Mesenchymal stem cell (in vitro differentiated cells and primary cell): ENCODE measurements at regions not wholly inside any gene's neighbourhood (a gene's known extent, or its start where the extent isn't known, plus 50 kb on each side); places are given as distances from the start of the nearest gene placed in this dataset.

Experiments used
- DNase-seq: peaks from one replicate; pipeline ENCODE4 v3.0.0-alpha.2; 2013
- H2AFZ ChIP-seq: one replicate; pipeline ENCODE4 v1.6.1; 2013; ENCODE audit warnings: low read depth, mild to moderate bottlenecking, control low read depth, inconsistent platforms, low read length, moderate library complexity
- H2AK5ac ChIP-seq: 2 replicates; pipeline ENCODE4 v1.6.1; 2013; ENCODE audit warnings: low read length, moderate library complexity, mild to moderate bottlenecking, inconsistent platforms; ENCODE audit not compliant: severe bottlenecking
- H2BK120ac ChIP-seq: one replicate; pipeline ENCODE4 v1.6.1; 2013; ENCODE audit warnings: low read depth, mild to moderate bottlenecking, inconsistent platforms, low read length, moderate library complexity
- H2BK12ac ChIP-seq, 2 experiments: one replicate each; pipeline ENCODE4 v1.6.1; 2013; ENCODE audit warnings: inconsistent platforms in 2 of 2, low read length in 2 of 2, mild to moderate bottlenecking in 2 of 2, moderate library complexity in 2 of 2, control low read depth in 1 of 2
- H2BK15ac ChIP-seq: one replicate; pipeline ENCODE4 v1.6.1; 2013; ENCODE audit warnings: mild to moderate bottlenecking, low read depth, inconsistent platforms; ENCODE audit not compliant: poor library complexity, severe bottlenecking
- H2BK5ac ChIP-seq: 2 replicates; pipeline ENCODE4 v1.6.1; 2013; ENCODE audit warnings: low read depth, mild to moderate bottlenecking, low read length, control low read depth, inconsistent platforms; ENCODE audit not compliant: poor library complexity, severe bottlenecking
- H3K14ac ChIP-seq, 2 experiments: one replicate each; pipeline ENCODE4 v1.6.1; 2013; ENCODE audit warnings: inconsistent platforms in 2 of 2, low read length in 2 of 2, control low read depth in 1 of 2, mild to moderate bottlenecking in 1 of 2, moderate library complexity in 1 of 2
- H3K18ac ChIP-seq, 2 experiments: one replicate each; pipeline ENCODE4 v1.6.1; 2013; ENCODE audit warnings: inconsistent platforms in 2 of 2, low read length in 2 of 2, control low read depth in 1 of 2, low read depth in 1 of 2, mild to moderate bottlenecking in 1 of 2
- H3K23ac ChIP-seq, 2 experiments: one replicate each; pipeline ENCODE4 v1.6.1; 2013; ENCODE audit warnings: inconsistent platforms in 2 of 2, low read length in 2 of 2, mild to moderate bottlenecking in 2 of 2, moderate library complexity in 2 of 2, control low read depth in 1 of 2
- H3K27ac ChIP-seq: 2 replicates; pipeline ENCODE4 v1.5.1; 2013; ENCODE audit warnings: mild to moderate bottlenecking, moderate library complexity, low read length, control low read depth, inconsistent platforms; ENCODE audit not compliant: poor library complexity, severe bottlenecking
- H3K27me3 ChIP-seq, 2 experiments: 2 replicates each; pipeline versions ENCODE4 v1.6.1 to v1.7.0; 2013; ENCODE audit warnings: low read length in 2 of 2, mild to moderate bottlenecking in 2 of 2, moderate library complexity in 2 of 2, control low read depth in 1 of 2, inconsistent platforms in 1 of 2; ENCODE audit not compliant: control insufficient read depth in 1 of 2, insufficient read depth in 1 of 2
- H3K36me3 ChIP-seq, 2 experiments: 2 replicates each; pipeline versions ENCODE4 v1.6.1 to v1.7.0; 2013; ENCODE audit warnings: low read length in 2 of 2, control low read depth in 1 of 2, inconsistent platforms in 1 of 2, low read depth in 1 of 2, mild to moderate bottlenecking in 1 of 2; ENCODE audit not compliant: insufficient read depth in 2 of 2, control insufficient read depth in 1 of 2
- H3K4ac ChIP-seq, 2 experiments: one replicate each; pipeline ENCODE4 v1.6.1; 2013; ENCODE audit warnings: inconsistent platforms in 2 of 2, low read length in 2 of 2, mild to moderate bottlenecking in 2 of 2, moderate library complexity in 2 of 2, control low read depth in 1 of 2, low read depth in 1 of 2
- H3K4me1 ChIP-seq: 2 replicates; pipeline ENCODE4 v1.6.1; 2013; ENCODE audit warnings: low read depth, low read length, control low read depth; ENCODE audit not compliant: control insufficient read depth, insufficient read depth
- H3K4me2 ChIP-seq: 2 replicates; pipeline ENCODE4 v1.6.1; 2013; ENCODE audit warnings: low read length, mild to moderate bottlenecking, inconsistent platforms; ENCODE audit not compliant: poor library complexity, severe bottlenecking
- H3K4me3 ChIP-seq, 2 experiments: 2 replicates each; pipeline versions ENCODE4 v1.5.1 to v1.7.0; 2013; ENCODE audit warnings: low read length in 2 of 2, mild to moderate bottlenecking in 2 of 2, control low read depth in 1 of 2, low read depth in 1 of 2; ENCODE audit not compliant: insufficient read depth in 1 of 2
- H3K79me1 ChIP-seq: replicated peaks from 2 replicates; pipeline ENCODE4 v1.6.1; 2013; ENCODE audit warnings: mild to moderate bottlenecking, control low read depth, low read length, inconsistent platforms; ENCODE audit not compliant: poor library complexity, severe bottlenecking
- H3K9ac ChIP-seq: 2 replicates; pipeline ENCODE4 v1.7.0; 2013; ENCODE audit warnings: mild to moderate bottlenecking, low read length, moderate library complexity
- H3K9me3 ChIP-seq: 2 replicates; pipeline ENCODE4 v1.7.0; 2013; ENCODE audit warnings: mild to moderate bottlenecking, low read length; ENCODE audit not compliant: control insufficient read depth
- H4K8ac ChIP-seq: one replicate; pipeline ENCODE4 v1.6.1; 2013; ENCODE audit warnings: inconsistent platforms, mild to moderate bottlenecking, low read length, moderate library complexity
- H4K91ac ChIP-seq: one replicate; pipeline ENCODE4 v1.6.1; 2013; ENCODE audit warnings: mild to moderate bottlenecking, low read length, inconsistent platforms
- WGBS: methylation state at CpG from one replicate; pipeline ENCODE4 v1.1.7; 2013; ENCODE audit warnings: mixed read lengths; 5-methylcytosine and 5-hydroxymethylcytosine counted together

- H2BK12ac ChIP-seq: no peak overlapping the region
- no peak overlapping the region for H3K9ac ChIP-seq
- H2BK5ac ChIP-seq: no peak overlapping the region
- no peak overlapping the region for H3K4ac ChIP-seq
- H3K9me3 ChIP-seq: no peaks in the 10 kb centered on the region
- no peak overlapping the region for H3K18ac ChIP-seq
- H2AFZ ChIP-seq: no peak overlapping the region
- H3K23ac ChIP-seq: no peak overlapping the region
- no peaks in the 10 kb centered on the region for H3K27me3 ChIP-seq
- H3K79me1 ChIP-seq: no peaks in the 10 kb centered on the region
- H3K4me1 ChIP-seq: peaks cover 3% of the 10 kb centered on the region
- peak; percentile 87 for DNase-seq
- H2BK15ac ChIP-seq: no peak overlapping the region
- no peak overlapping the region for H2BK120ac ChIP-seq
- H3K36me3 ChIP-seq: no peaks in the 10 kb centered on the region
- no peak overlapping the region for H3K14ac ChIP-seq
- H3K4me2 ChIP-seq: no peak overlapping the region
- H4K91ac ChIP-seq: no peak overlapping the region
- no peak overlapping the region for H4K8ac ChIP-seq
- H3K27ac ChIP-seq: no peak overlapping the region
- H3K4me3 ChIP-seq: no peak overlapping the region
- no peak overlapping the region for H2AK5ac ChIP-seq
- 49% methylated on average over 5 of the region's 5 CpGs for WGBS
Measured at GRCh38 chr4:41432881-41433280, 105.1 kb upstream of the LIMCH1 start.

DNA sequence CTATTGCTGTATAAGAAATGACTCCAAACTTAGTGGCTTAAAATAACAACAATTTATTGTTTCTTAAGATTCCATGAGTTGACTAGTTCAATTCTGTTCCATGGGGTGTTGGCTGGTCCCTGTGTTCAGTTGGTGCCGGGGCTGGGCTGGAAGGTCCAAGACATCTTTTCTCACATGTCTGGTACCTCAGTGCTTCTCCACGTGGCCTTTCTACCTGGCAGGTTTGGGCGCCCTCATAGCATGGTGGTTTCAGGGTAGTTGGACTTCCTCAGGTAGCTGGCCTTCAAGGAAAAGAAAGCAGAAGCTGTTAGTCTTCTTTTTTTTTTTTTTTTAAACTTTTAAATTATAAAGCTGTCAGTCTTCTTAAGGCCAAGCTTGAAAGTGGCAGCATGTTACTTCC is 104.6 kb upstream of the LIMCH1 start:
- Histone ChIP-seq H3K4me1 (peaks cover 3% of the 10 kb centered on the region), H3K4me3 (no peak overlapping the region), H2AK5ac (no peak overlapping the region), H3K14ac (no peak overlapping the region), H3K9ac (no peak overlapping the region), H2BK120ac (no peak overlapping the region), H4K91ac (peak overlapping the region; percentile 71), H3K9me3 (no peaks in the 10 kb centered on the region), H4K8ac (no peak overlapping the region), H3K23ac (no peak overlapping the region), H2BK15ac (no peak overlapping the region), H2BK5ac (no peak overlapping the region), H3K4me2 (no peak overlapping the region), H3K27ac (no peak overlapping the region), H3K27me3 (no peaks in the 10 kb centered on the region), H3K36me3 (no peaks in the 10 kb centered on the region), H3K4ac (no peak overlapping the region), H2AFZ (no peak overlapping the region), H3K79me1 (no peaks in the 10 kb centered on the region), H2BK12ac (peak overlapping the region in 1 of 2 experiments; percentile 87), H3K18ac (peak overlapping the region in 1 of 2 experiments; percentile 34)
- WGBS: 83% methylated on average over 3 of the region's 3 CpGs
- no peak for DNase-seq

DNA sequence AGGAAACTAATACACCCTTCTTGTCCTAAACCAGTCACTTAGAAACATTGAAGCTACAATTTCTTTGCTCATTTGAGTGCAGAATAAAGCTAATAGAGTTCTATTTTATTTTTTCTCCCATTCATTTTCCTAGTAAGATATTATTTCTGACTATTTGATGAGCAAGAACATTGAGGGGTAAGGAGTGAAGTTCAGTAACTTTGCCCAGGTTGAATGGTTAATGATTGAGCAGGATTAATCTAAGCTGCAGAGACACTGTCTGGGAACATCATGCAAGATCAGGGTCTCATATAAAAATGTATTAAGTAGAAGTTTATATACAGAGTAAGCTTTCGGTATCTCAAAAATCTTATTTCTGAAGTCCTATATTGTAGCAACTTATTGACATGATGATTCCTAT is 102.4 kb upstream of the LIMCH1 start:
- H3K4me3 ChIP-seq: no peak overlapping the region

DNA sequence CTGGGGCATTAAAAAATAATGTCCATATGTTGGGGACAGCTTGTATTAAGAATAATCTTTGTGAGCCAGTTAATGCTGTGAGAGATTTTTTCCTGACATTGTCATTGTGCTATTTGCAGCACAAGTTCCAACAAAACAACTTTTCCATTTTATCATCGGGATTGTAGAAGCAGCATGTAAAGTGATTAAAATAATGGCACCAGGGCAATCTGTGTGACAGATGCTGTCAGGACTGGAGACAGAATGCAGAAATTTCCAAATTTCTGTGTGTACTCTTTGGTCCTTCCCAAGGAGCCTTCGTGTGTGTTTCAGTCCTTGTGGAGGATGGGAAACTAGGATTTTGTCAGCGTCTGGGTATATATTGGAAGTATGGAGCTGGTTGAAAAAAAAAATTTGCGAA is 101.5 kb upstream of the LIMCH1 start:
- H2BK12ac ChIP-seq: no peak overlapping the region
- H3K18ac ChIP-seq: no peak overlapping the region
- no peak overlapping the region for H2AFZ ChIP-seq
- no peaks in the 10 kb centered on the region for H3K79me1 ChIP-seq
- H3K14ac ChIP-seq: no peak overlapping the region
- H3K27ac ChIP-seq: no peak overlapping the region
- no peak overlapping the region for H2BK120ac ChIP-seq
- no peak for DNase-seq
- WGBS: 61% methylated on average over 4 of the region's 4 CpGs
- no peaks in the 10 kb centered on the region for H3K9me3 ChIP-seq
- H3K27me3 ChIP-seq: no peaks in the 10 kb centered on the region
- no peak overlapping the region for H2BK15ac ChIP-seq
- H4K91ac ChIP-seq: no peak overlapping the region
- no peak overlapping the region for H4K8ac ChIP-seq
- peaks cover 3% of the 10 kb centered on the region for H3K4me1 ChIP-seq
- no peak overlapping the region for H3K4me3 ChIP-seq
- H2BK5ac ChIP-seq: no peak overlapping the region
- H3K23ac ChIP-seq: no peak overlapping the region
- no peak overlapping the region for H2AK5ac ChIP-seq
- H3K9ac ChIP-seq: no peak overlapping the region
- no peaks in the 10 kb centered on the region for H3K36me3 ChIP-seq
- no peak overlapping the region for H3K4me2 ChIP-seq
- no peak overlapping the region for H3K4ac ChIP-seq

More for the DNA sequence above, 102.4 kb upstream of the LIMCH1 start:
- DNase-seq: no peak
- Histone ChIP-seq H3K23ac (no peak overlapping the region), H3K36me3 (no peaks in the 10 kb centered on the region), H3K4ac (no peak overlapping the region), H2BK5ac (no peak overlapping the region), H4K8ac (no peak overlapping the region), H3K4me1 (peaks cover 3% of the 10 kb centered on the region), H3K79me1 (no peaks in the 10 kb centered on the region), H3K9me3 (no peaks in the 10 kb centered on the region), H2AK5ac (no peak overlapping the region), H4K91ac (no peak overlapping the region), H2BK120ac (no peak overlapping the region), H3K9ac (no peak overlapping the region), H2AFZ (no peak overlapping the region), H3K18ac (no peak overlapping the region), H3K4me2 (no peak overlapping the region), H2BK12ac (no peak overlapping the region), H3K27me3 (no peaks in the 10 kb centered on the region), H3K27ac (no peak overlapping the region), H2BK15ac (no peak overlapping the region), H3K14ac (no peak overlapping the region)
- no CpG with 5 or more reads among the region's 1 CpG for WGBS
